ENCODE measurements at regions not wholly inside any gene's neighbourhood (a gene's known extent, or its start where the extent isn't known, plus 50 kb on each side); places are given as distances from the start of the nearest gene placed in this dataset.

DNA sequence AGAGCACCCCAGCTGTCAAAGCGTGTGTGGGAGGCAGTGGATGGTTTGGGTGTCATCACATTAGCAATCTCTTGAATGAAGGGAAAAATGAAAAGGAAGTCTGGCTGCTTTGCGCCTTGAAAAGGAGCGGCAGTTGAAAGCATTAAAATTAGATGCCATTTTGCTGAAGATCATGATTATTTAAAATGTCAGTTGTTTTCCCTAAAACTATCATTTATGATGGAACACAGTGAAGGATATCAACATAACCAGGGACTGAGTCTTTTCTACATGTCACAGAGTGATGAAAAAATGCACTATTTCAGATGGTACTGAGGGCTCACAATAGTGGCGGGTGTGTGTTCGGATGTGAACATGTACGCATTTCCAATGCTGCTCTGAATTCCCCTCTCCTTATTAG is 450.2 kb upstream of the CPEB2 start:
- Histone ChIP-seq H3K36me3 (no peaks in the 10 kb centered on the region), H3K9me3 (no peaks in the 10 kb centered on the region), H3K4me1 (no peaks in the 10 kb centered on the region), H3K4me3 (no peak overlapping the region), H3K27ac (no peak overlapping the region), H3K27me3 (ENCODE audit: low read depth) (no peaks in the 10 kb centered on the region)
- intact Hi-C loops (cut with DNase I), result no loop called here
- TF ChIP-seq, protein P1, sequence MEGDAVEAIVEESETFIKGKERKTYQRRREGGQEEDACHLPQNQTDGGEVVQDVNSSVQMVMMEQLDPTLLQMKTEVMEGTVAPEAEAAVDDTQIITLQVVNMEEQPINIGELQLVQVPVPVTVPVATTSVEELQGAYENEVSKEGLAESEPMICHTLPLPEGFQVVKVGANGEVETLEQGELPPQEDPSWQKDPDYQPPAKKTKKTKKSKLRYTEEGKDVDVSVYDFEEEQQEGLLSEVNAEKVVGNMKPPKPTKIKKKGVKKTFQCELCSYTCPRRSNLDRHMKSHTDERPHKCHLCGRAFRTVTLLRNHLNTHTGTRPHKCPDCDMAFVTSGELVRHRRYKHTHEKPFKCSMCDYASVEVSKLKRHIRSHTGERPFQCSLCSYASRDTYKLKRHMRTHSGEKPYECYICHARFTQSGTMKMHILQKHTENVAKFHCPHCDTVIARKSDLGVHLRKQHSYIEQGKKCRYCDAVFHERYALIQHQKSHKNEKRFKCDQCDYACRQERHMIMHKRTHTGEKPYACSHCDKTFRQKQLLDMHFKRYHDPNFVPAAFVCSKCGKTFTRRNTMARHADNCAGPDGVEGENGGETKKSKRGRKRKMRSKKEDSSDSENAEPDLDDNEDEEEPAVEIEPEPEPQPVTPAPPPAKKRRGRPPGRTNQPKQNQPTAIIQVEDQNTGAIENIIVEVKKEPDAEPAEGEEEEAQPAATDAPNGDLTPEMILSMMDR (IDR thresholded peaks at IDR 0.05), result no peak
- no peak for DNase-seq
- ATAC-seq, result no peak

DNA sequence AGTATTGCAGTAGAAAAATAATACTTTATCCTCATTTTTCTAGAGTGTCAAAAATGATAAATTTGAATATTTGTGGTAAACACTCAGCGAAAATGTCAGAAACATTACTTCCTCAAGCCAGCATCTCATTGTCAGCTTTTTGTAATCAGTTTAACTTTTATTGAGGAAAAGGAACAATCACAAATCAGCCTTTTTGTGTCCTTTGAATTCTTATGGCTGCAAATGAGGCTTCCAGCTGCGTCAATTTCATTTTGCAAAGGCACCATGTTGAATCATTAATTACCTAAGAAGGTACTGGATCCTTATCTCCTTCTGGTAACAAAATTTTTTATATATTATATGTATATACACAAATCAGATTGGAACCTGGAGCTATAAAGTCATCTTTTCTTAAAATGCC is 442.6 kb upstream of the CPEB2 start:
- intact Hi-C loops (cut with DNase I), result no loop called here
- TF ChIP-seq, protein P1 (IDR thresholded peaks at IDR 0.05), result no peak
- Histone ChIP-seq H3K27me3 (ENCODE audit: low read depth) (no peaks in the 10 kb centered on the region), H3K4me3 (no peak overlapping the region), H3K27ac (no peak overlapping the region), H3K9me3 (no peaks in the 10 kb centered on the region), H3K4me1 (no peaks in the 10 kb centered on the region), H3K36me3 (no peaks in the 10 kb centered on the region)
- ATAC-seq (no peak), DNase-seq (no peak)

DNA sequence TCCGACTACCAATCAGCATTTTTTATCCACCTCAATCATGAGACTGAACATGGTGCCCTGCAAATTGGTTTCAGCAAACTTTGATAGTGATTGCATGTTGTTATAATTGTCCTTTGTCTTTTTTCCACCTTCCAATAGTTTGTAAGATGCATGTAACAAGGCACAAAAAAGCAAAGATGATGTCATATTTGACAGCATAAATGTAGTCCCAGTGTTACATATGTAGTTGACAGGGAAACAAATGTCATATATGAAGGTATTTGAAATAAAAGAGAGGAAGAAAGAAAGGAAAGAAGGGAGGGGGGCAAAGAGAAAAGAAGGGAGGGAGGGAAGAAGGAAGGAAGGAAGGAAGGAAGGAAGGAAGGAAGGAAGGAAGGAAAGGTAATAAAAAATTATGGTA is 441.7 kb upstream of the CPEB2 start:
- no peaks in the 10 kb centered on the region for H3K9me3 ChIP-seq
- no peaks in the 10 kb centered on the region for H3K36me3 ChIP-seq
- H3K27ac ChIP-seq, result no peak overlapping the region
- no peak for ATAC-seq
- TF ChIP-seq, protein P1 (IDR thresholded peaks at IDR 0.05), result no peak
- H3K27me3 ChIP-seq (ENCODE audit: low read depth), result no peaks in the 10 kb centered on the region
- H3K4me3 ChIP-seq, result no peak overlapping the region
- no peaks in the 10 kb centered on the region for H3K4me1 ChIP-seq
- intact Hi-C loops (cut with DNase I), result no loop called here
- no peak for DNase-seq

DNA sequence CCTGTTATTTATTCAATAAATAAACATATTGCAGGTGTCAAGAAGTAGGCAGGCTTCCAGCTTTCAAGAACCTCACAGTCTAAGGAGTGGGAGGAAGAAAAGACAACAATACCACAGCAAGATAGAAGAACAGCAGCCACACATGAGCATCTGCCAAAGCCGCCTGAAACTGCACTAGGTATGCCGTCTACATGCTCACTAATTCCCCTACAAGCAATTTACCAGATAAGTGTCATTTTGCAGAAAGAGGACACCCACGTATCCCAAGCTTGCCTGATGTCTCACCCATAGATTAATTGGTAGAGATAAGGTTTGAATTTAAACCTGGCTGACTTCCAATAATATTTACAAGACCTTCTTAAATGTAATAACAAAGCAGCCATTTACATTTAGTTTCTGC is 439.4 kb upstream of the CPEB2 start:
- H3K4me3 ChIP-seq, result no peak overlapping the region
- H3K27ac ChIP-seq, result no peak overlapping the region
- no peaks in the 10 kb centered on the region for H3K27me3 ChIP-seq (ENCODE audit: low read depth)
- ATAC-seq, result no peak
- intact Hi-C loops (cut with DNase I), result no loop called here
- no peaks in the 10 kb centered on the region for H3K36me3 ChIP-seq
- no peaks in the 10 kb centered on the region for H3K4me1 ChIP-seq
- H3K9me3 ChIP-seq, result no peaks in the 10 kb centered on the region
- TF ChIP-seq, protein P1 (IDR thresholded peaks at IDR 0.05), result no peak
- DNase-seq, result no peak

DNA sequence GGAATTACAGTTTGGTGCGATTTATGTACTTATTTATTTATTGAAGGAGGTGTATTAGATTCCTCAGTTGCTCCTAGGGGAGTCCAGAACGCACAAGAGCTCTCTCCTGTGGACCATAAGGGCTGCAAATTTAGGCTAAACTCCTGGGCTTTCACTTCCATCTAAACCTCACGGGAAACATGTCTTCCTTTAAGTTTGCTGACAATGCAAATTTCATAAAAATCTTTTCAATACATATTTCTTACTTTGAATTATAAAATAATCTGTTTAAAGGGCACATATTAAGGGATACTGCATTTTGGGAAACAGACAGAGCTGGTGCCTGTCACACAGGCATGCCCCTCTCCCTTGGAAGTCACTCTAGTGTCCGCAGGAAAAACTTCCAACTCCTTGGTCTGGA is 438.0 kb upstream of the CPEB2 start:
- TF ChIP-seq, protein P1 (IDR thresholded peaks at IDR 0.05), result no peak
- intact Hi-C loops (cut with DNase I), result no loop called here
- no peaks in the 10 kb centered on the region for H3K4me1 ChIP-seq
- no peak overlapping the region for H3K27ac ChIP-seq
- ATAC-seq, result no peak
- DNase-seq, result no peak
- H3K9me3 ChIP-seq, result no peaks in the 10 kb centered on the region
- no peaks in the 10 kb centered on the region for H3K36me3 ChIP-seq
- no peaks in the 10 kb centered on the region for H3K27me3 ChIP-seq (ENCODE audit: low read depth)
- H3K4me3 ChIP-seq, result no peak overlapping the region

DNA sequence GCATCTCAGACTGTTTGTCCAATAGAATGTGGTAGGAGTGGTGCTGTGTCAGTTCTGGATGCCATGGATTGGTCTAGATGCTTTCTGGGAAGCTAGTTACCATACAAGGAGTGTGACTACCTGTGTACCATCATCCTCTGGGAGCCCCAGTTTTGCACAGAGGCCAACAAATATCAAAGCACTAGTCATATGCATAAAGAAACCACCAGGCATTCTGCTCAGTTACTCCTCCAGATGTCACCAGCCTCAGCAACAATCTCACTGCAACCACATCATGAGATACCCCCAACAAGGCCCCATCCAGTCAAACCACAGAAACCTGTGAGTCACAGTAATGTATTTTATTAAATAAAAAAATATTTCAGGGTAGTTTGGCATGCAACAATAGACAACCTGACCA is 435.8 kb upstream of the CPEB2 start:
- intact Hi-C loops (cut with DNase I), result no loop called here
- ATAC-seq, result no peak

More for the DNA sequence above, 435.8 kb upstream of the CPEB2 start:
- no peaks in the 10 kb centered on the region for H3K27me3 ChIP-seq (ENCODE audit: low read depth)
- no peak overlapping the region for H3K4me3 ChIP-seq
- H3K36me3 ChIP-seq, result no peaks in the 10 kb centered on the region
- TF ChIP-seq, protein P1 (IDR thresholded peaks at IDR 0.05), result no peak
- no peaks in the 10 kb centered on the region for H3K4me1 ChIP-seq
- H3K9me3 ChIP-seq, result no peaks in the 10 kb centered on the region
- no peak overlapping the region for H3K27ac ChIP-seq
- DNase-seq, result no peak

Data from lower lobe of right lung (tissue), 2 donors.